ENCODE measurements at regions not wholly inside any gene's neighbourhood (a gene's known extent, or its start where the extent isn't known, plus 50 kb on each side); places are given as distances from the start of the nearest gene placed in this dataset.
"Not testable (repeated sequence)": the region's sequence is repeated elsewhere in the genome, so short reads cannot be mapped to it uniquely, and the experiment has no call there.

GRCh38 chr13:87094646-87095045, 576.5 kb upstream of the SLITRK5 start:
- DNase-seq (ENCODE audit: low spot score) = no peak

- no peak for DNase-seq (ENCODE audit: low spot score)
Measured at GRCh38 chr13:87100431-87100830, 570.7 kb upstream of the SLITRK5 start.

- no peak for DNase-seq (ENCODE audit: low spot score)
Measured at GRCh38 chr13:87107651-87108050, 563.5 kb upstream of the SLITRK5 start.

- DNase-seq (ENCODE audit: low spot score) = no peak
Measured at GRCh38 chr13:87120476-87120875, 550.7 kb upstream of the SLITRK5 start.

GRCh38 chr13:87122551-87122950, 548.6 kb upstream of the SLITRK5 start:
- DNase-seq (ENCODE audit: low spot score) = no peak

GRCh38 chr13:87123987-87124784, 547.0 kb upstream of the SLITRK5 start:
- DNase-seq (ENCODE audit: low spot score) = peak; percentile 15

- DNase-seq (ENCODE audit: low spot score) = no peak
Measured at GRCh38 chr13:87124785-87125074, 546.4 kb upstream of the SLITRK5 start.

- DNase-seq (ENCODE audit: low spot score) = peak; percentile 21
Measured at GRCh38 chr13:87128036-87128435, 543.1 kb upstream of the SLITRK5 start.

- no peak for DNase-seq (ENCODE audit: low spot score)
Measured at GRCh38 chr13:87128491-87128890, 542.7 kb upstream of the SLITRK5 start.

- DNase-seq (ENCODE audit: low spot score) = peak; percentile 7
Measured at GRCh38 chr13:87129602-87130300, 541.4 kb upstream of the SLITRK5 start.

GRCh38 chr13:87130423-87130822, 540.7 kb upstream of the SLITRK5 start:
- DNase-seq (ENCODE audit: low spot score) = no peak

- no peak for DNase-seq (ENCODE audit: low spot score)
Measured at GRCh38 chr13:87131611-87132010, 539.6 kb upstream of the SLITRK5 start.

- no peak for DNase-seq (ENCODE audit: low spot score)
Measured at GRCh38 chr13:87138866-87139265, 532.3 kb upstream of the SLITRK5 start.

- DNase-seq (ENCODE audit: low spot score) = no peak
Measured at GRCh38 chr13:87147076-87147475, 524.1 kb upstream of the SLITRK5 start.

GRCh38 chr13:87153371-87153770, 517.8 kb upstream of the SLITRK5 start:
- DNase-seq (ENCODE audit: low spot score) = no peak

- no peak for DNase-seq (ENCODE audit: low spot score)
Measured at GRCh38 chr13:87166348-87166747, 504.8 kb upstream of the SLITRK5 start.

GRCh38 chr13:87168390-87168789, 502.8 kb upstream of the SLITRK5 start:
- DNase-seq (ENCODE audit: low spot score) = no peak

GRCh38 chr13:87169337-87169736, 501.8 kb upstream of the SLITRK5 start:
- no peak for DNase-seq (ENCODE audit: low spot score)

- DNase-seq (ENCODE audit: low spot score) = peak; percentile 40
Measured at GRCh38 chr13:87172166-87172835, 498.9 kb upstream of the SLITRK5 start.

GRCh38 chr13:87185138-87185537, 486.0 kb upstream of the SLITRK5 start:
- not testable (repeated sequence) for DNase-seq (ENCODE audit: low spot score)

- not testable (repeated sequence) for DNase-seq (ENCODE audit: low spot score)
Measured at GRCh38 chr13:87186647-87187046, 484.5 kb upstream of the SLITRK5 start.

GRCh38 chr13:87191485-87191884, 479.7 kb upstream of the SLITRK5 start:
- DNase-seq (ENCODE audit: low spot score) = not testable (repeated sequence)

- no peak for DNase-seq (ENCODE audit: low spot score)
Measured at GRCh38 chr13:87198371-87198770, 472.8 kb upstream of the SLITRK5 start.
